Stimulated activated CD4-positive, alpha-beta T cell treated with anti-CD3 and anti-CD28 coated beads, TNF-alpha, amount 100 ng/mL, for 4 hours (primary cell): ENCODE measurements at regions not wholly inside any gene's neighbourhood (a gene's known extent, or its start where the extent isn't known, plus 50 kb on each side); places are given as distances from the start of the nearest gene placed in this dataset.
"Not testable (repeated sequence)": the region's sequence is repeated elsewhere in the genome, so short reads cannot be mapped to it uniquely, and the experiment has no call there.

ENCODE experiments used
- DNase-seq, 3 experiments: peaks; one replicate each; pipeline ENCODE4 v3.0.0-alpha.2; 2020; ENCODE audit warnings: low read depth in 3 of 3

- no peak for DNase-seq
These were observed 153.4 kb upstream of the IRF2BP2 start for GRCh38 chr1:234763367-234763766.

GRCh38 chr1:234762127-234762526, 152.1 kb upstream of the IRF2BP2 start:
- DNase-seq: not testable (repeated sequence)

- no peak for DNase-seq
These were observed 150.3 kb upstream of the IRF2BP2 start for GRCh38 chr1:234760303-234760723.

DNA sequence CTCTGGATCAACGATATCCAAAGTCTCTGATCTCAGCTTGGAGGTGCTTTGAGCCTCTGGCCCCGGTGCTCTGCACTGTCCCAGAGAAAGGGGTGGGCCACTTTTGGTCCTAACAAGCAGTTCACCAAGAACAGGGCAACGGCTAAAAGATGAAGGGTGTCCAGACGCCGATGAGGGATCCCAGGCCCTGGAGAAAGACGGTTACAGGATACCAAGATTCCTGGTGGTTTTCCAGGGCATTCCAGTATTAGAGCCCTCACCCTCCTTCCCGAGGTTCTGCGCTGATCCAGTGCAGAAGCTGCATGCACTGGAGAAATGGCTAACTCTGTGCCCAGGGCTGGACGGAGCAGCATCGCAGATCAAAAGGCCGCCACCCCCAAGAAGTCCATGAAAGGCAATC, 149.9 kb upstream of the IRF2BP2 start:
- DNase-seq: no peak

- no peak for DNase-seq
These were observed 148.9 kb upstream of the IRF2BP2 start for GRCh38 chr1:234758851-234759250.

GRCh38 chr1:234756857-234757256, 146.9 kb upstream of the IRF2BP2 start:
- no peak for DNase-seq

- no peak for DNase-seq
These were observed 146.2 kb upstream of the IRF2BP2 start for GRCh38 chr1:234756066-234756774.

DNA sequence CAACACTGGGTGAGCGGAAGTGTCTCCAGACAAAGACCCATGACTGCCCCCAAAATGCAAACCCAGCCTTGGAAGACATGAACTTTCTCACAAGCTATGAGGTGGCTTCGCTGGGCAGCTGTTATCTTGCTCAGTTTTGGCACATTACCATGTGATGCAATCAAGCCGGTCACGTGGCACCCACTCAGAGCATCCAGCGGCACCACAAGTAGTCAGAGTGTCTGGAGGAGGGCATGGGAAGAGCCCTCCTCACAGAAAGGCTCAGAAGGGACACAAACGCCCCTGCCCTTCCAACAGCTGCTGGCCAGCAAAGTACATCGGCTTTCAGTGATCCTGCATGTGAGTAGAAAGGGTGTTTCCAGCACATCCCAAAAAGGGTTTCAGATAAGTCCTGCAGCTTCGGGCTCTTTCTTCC, 145.5 kb upstream of the IRF2BP2 start:
- no peak for DNase-seq

DNA sequence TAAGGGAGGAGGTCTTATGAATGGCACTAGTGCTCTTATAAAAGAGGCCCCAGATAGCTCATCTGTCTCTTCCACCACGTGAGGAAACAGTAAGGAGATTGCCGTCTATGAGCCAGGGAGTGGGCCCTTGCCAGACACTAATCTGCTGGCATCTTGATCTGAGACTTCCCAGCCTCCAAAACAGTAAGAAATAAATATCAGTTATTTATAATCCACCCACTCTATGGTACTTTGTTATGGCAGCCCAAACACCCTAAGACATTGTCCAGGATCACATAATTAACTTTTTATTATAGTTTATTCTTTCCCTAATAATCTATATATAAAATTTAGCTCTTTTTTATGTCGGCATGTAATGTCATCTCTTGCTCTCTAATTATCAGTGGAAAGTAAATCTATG, 144.0 kb upstream of the IRF2BP2 start:
- DNase-seq: no peak

GRCh38 chr1:234752927-234753326, 142.9 kb upstream of the IRF2BP2 start:
- no peak for DNase-seq

DNA sequence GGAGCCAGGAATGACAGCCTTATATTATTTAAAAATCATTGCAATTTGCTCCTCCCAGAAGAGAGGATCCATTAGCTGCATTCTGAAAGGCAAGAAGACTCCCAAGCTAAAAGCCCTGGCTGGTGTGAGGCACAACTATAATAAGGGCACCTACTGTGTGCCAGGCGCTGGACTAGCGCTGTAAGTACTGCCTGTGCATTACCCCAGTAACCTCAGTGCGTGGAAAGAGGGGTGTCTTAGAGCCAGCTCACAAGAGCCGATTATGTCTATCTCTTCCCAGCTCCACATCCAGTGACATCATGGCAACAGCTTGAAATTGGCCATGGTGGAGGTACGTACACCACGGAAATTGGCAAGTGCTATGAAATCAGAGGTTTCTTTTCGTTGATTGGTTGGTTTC, 141.7 kb upstream of the IRF2BP2 start:
- no peak for DNase-seq

DNA sequence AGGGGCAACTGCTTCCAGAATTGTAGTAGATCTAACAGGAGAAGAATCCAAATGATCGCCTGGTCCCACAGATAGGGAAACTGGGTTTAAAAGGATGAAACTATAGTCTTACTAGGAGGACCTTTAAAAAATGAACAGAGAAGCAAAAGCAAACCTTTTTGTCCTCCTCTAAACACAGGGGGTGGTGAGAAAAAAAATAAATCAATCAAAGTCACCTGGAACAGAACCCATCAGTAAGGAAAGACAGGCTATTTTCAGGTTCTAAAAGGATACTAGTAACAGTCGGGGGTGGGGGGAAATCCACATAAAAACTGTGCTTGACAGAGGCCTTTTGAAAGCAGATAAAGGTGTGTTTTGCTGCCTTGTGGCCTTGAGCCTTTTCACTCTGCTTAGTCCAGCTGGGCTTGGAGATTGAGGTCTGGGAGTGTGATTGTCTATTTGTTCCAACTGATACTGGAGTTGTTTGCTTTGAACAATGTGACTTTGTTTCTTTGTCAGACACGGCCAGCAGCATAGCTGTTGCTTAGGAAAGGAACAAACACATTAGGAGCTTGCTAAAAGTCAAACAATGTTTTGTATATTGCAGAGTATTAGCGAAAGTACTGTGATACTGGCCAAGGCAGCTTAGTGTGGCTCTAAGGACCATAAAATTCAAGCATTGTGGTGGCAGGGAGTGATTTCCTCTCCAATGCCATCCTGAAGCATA, 141.1 kb upstream of the IRF2BP2 start:
- no peak for DNase-seq

DNA sequence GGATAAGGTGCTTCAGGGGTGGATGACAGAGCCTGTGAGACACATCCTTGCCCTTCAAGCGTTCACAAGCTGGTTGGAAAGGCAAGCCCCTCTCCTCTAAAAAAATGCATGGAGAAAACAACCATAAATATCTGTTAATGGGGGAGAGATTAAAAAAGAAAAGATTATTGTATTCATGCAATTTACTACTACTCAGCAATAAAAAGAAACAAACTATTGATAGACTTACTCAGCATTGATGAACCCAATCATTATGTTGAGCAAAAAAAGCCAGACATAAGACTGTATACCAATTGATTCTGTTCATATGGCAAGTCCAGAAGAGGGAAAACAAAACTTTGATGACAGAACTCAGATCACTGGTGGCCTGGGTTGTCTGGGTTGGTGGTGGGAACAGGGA, 138.7 kb upstream of the IRF2BP2 start:
- no peak for DNase-seq

DNA sequence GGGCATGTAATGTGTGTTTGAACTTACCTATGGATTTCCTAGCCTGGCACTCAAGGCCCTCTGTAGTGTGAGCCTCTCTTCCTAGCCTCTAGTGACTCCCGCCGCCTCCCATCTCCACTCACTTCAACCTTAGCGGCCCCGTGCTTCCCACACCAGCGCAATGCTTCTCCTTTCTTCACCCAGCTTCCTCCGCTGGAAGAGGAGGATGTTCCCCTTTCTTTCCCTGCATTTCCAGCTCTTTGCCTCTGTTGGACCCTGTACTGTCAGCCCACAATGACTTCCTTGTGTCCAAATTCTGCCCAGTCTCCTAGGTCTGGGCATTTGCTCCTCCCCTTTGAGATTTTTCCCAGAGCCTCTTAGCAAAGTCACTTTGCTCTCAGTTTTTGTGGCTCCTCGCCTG, 138.1 kb upstream of the IRF2BP2 start:
- DNase-seq: no peak

- DNase-seq: no peak
These were observed 136.8 kb upstream of the IRF2BP2 start for GRCh38 chr1:234746798-234747196.

GRCh38 chr1:234745844-234746797, 136.1 kb upstream of the IRF2BP2 start:
- no peak for DNase-seq

GRCh38 chr1:234745276-234745675, 135.3 kb upstream of the IRF2BP2 start:
- DNase-seq: no peak

DNA sequence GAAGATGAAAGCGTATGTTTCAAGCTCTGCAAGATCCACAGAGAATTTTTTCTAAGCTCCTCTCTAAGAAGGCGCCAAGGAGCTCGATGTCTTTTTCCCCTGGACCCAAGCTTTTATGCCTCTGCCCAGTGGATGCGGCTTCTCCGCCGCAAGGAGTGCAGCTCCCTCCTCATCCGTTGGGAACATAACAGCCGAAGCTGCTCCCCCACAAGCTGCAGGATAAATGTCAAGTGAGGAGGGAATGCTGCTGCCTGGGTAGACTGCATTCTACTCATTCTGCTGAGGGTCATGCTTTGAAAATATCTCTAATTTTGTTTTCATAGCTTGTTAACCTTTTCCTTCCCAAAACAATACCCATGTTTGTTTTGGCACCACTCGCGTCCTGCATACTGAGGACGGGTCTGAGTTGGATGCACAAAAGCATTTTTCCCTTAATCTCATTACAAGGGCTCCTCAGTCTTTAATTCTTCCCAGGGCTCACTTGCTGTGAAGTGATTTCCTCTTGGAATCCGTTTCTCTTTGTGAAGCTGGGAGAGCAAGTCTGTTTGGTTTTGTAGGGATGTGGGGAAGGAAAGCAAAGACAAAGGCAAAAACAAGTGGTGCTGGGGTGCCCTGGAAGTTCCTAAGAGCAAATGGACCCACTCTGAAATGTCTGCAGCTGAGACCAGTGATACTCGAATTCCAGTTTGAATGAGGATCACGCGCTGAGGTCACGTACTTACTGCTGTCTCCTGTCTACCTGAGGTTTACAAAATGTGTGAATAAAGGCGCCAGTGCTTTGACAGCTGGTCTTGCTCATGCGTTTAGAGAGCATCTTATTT, 134.0 kb upstream of the IRF2BP2 start:
- no peak for DNase-seq

GRCh38 chr1:234742622-234743021, 132.6 kb upstream of the IRF2BP2 start:
- no peak for DNase-seq

DNA sequence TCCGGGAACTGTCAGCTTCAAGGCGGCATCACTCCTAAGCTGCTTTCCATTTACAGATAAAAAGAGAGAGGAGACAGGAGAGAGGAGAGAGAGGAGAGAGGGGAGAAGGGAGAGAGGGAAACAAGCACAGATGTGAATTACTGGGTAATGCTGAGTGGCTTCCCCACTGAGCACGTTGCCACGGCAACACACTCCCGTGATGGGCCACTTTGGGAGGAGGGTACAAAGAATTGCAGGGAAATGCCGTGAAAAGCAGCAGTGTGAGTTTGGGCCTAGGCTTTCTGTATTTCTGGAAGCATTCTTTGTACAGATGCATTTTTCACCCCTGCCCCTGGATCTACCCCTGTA, 128.0 kb upstream of the IRF2BP2 start:
- no peak for DNase-seq

- DNase-seq: no peak
These were observed 125.9 kb upstream of the IRF2BP2 start for GRCh38 chr1:234735916-234736315.

DNA sequence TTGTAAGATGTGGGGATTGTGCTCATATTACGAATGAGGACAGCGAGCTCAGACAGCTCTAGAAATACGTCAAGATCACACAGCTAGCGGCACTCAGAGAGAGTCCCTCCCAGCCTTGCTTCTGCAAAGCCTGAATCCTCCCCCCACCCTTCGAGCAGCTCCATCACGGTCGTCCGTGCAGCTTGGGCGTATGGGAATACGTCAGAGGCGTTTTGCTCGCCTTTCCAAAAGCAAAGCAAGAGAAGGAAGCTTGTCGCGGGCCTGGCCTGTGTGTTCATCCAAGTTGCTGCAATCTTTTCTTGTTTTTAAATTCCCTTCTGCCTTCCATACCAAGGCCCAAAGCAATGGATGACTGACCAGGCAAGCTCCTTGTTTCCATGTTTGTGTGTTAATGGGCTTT, 125.5 kb upstream of the IRF2BP2 start:
- DNase-seq: no peak
